ENCODE measurements at regions not wholly inside any gene's neighbourhood (a gene's known extent, or its start where the extent isn't known, plus 50 kb on each side); places are given as distances from the start of the nearest gene placed in this dataset.
A peak's percentile ranks its signal among the peaks of the same experiment; 100 is the strongest.

DNA sequence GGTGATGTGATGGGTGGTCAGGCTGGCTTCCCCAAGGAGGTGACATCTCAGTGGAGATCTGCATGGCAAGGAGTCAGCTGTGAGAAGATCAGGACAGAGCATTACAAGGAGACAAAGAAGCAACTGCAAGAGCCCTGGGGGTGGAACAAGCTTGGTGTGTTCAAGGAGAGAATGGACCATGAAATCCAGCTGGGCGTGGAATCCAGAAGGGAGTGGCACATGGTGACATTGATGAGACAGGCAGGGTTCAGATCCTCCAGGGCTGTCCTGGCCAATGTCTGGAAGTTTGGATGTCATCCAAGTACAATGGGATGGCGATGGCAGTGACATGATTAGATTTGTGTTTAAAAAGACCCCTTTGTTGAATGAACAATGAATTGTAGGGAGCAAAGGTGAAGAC, 175.6 kb downstream of the MACROH2A1 start:
- Histone ChIP-seq H3K79me2 (ENCODE audit: insufficient read depth) (no peaks in the 10 kb centered on the region), H3K27ac (no peak overlapping the region), H3K4me3 (no peak overlapping the region), H3K36me3 (ENCODE audit: low read depth) (no peaks in the 10 kb centered on the region), H3K9ac (no peak overlapping the region), H4K20me1 (ENCODE audit: insufficient read depth) (no peaks in the 10 kb centered on the region), H3K27me3 (replicated peaks; ENCODE audit: insufficient read depth) (no peaks in the 10 kb centered on the region), H3K4me1 (ENCODE audit: insufficient read depth) (no peaks in the 10 kb centered on the region), H3F3A (ENCODE audit: insufficient read depth) (no peaks in the 10 kb centered on the region; the same call in 1 of the 2 replicates), H3K9me2 (ENCODE audit: insufficient read depth) (no peaks in the 10 kb centered on the region), H3K9me3 (ENCODE audit: low read depth) (no peaks in the 10 kb centered on the region), H3K4me2 (ENCODE audit: unreplicated experiment) (no peak overlapping the region), H2AFZ (no peak overlapping the region)
- WGBS, 2 experiments (ENCODE audit: low coverage in 1 of 2, low lambda C conversion rate in 2 of 2, missing lambda C conversion rate in 2 of 2), result 90 to 93% methylated on average over 2 of the region's 2 CpGs
- DNase-seq, result no peak
- TF ChIP-seq EZH2phosphoT487 (IDR thresholded peaks at IDR 0.05; ENCODE audit: insufficient read depth, low read depth), result no peak
- no peak for TF ChIP-seq EZH2 (IDR thresholded peaks at IDR 0.05; ENCODE audit: insufficient read depth, poor library complexity, severe bottlenecking)
- in situ Hi-C loops (cut with MboI), result no loop called here

DNA sequence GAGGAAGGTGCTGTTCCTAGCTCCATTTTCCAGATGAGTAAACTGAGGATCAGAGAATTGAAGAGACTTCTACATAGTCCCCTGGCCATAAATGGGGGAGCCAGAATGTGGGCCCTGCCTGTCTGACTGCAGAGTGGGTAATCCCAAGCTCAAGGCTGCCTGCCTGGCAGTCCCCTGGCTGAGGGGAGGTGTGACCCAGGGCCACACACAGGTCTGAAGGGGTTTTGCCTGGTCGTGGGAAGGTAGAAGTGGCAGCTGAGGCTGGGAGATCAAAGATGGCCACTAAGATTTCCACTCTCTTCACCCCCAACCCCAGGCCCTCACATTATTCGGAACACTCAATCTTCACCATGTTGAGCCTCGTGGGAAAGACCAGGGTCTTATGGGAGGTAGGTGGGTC, 176.3 kb downstream of the MACROH2A1 start:
- Histone ChIP-seq H3K9ac (no peak overlapping the region), H3K79me2 (ENCODE audit: insufficient read depth) (no peaks in the 10 kb centered on the region), H2AFZ (no peak overlapping the region), H3K9me2 (ENCODE audit: insufficient read depth) (no peaks in the 10 kb centered on the region), H3K27ac (no peak overlapping the region), H3K27me3 (replicated peaks; ENCODE audit: insufficient read depth) (no peaks in the 10 kb centered on the region), H3K36me3 (ENCODE audit: low read depth) (no peaks in the 10 kb centered on the region), H3F3A (ENCODE audit: insufficient read depth) (no peaks in the 10 kb centered on the region; the same call in 1 of the 2 replicates), H3K4me1 (ENCODE audit: insufficient read depth) (no peaks in the 10 kb centered on the region), H4K20me1 (ENCODE audit: insufficient read depth) (no peaks in the 10 kb centered on the region), H3K4me3 (no peak overlapping the region), H3K9me3 (ENCODE audit: low read depth) (no peaks in the 10 kb centered on the region), H3K4me2 (ENCODE audit: unreplicated experiment) (no peak overlapping the region)
- in situ Hi-C loops (cut with MboI), result no loop called here
- DNase-seq, result no peak
- TF ChIP-seq EZH2 (IDR thresholded peaks at IDR 0.05; ENCODE audit: insufficient read depth, poor library complexity, severe bottlenecking) (no peak), EZH2phosphoT487 (IDR thresholded peaks at IDR 0.05; ENCODE audit: insufficient read depth, low read depth) (no peak)
- 80 to 84% methylated on average over 3 of the region's 3 CpGs for WGBS, 2 experiments (ENCODE audit: low coverage in 1 of 2, low lambda C conversion rate in 2 of 2, missing lambda C conversion rate in 2 of 2)

DNA sequence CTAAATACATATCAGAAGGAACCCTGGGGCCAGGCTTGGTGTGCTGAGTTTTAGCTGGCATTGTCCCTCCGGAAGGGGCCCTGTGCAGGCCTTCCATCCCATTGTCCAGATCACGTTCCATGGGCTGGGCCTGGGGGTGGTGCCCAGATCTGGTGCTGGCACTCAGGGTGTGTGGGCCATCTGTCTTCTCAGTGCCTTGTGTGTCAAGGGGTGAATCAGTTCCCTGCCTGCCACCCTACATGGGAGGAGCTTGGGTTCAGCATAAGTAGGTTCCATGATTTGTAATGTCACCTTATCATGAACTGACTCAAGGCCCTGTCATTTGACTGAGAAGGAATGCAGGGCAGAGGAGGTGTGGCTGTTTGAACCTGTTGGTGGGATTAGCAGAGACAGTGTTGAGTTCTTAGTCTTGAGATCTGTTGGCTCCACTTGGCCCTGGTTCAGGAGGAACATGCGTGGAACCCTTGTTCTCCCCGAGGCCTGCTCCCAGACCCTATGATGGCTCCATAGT, 176.8 kb downstream of the MACROH2A1 start:
- no peak overlapping the region for H3K4me3 ChIP-seq
- no peaks in the 10 kb centered on the region for H3K4me1 ChIP-seq (ENCODE audit: insufficient read depth)
- no peaks in the 10 kb centered on the region for H4K20me1 ChIP-seq (ENCODE audit: insufficient read depth)
- H3K79me2 ChIP-seq (ENCODE audit: insufficient read depth), result no peaks in the 10 kb centered on the region
- WGBS, 2 experiments (ENCODE audit: low coverage in 1 of 2, low lambda C conversion rate in 2 of 2, missing lambda C conversion rate in 2 of 2), result 95% methylated on average over 4 of the region's 4 CpGs
- no peaks in the 10 kb centered on the region for H3K9me2 ChIP-seq (ENCODE audit: insufficient read depth)
- H3K27me3 ChIP-seq (replicated peaks; ENCODE audit: insufficient read depth), result no peaks in the 10 kb centered on the region; the same call in 1 of the 2 replicates
- no peak for DNase-seq
- in situ Hi-C loops (cut with MboI), result no loop called here
- no peak overlapping the region for H2AFZ ChIP-seq
- H3K9me3 ChIP-seq (ENCODE audit: low read depth), result no peaks in the 10 kb centered on the region
- TF ChIP-seq EZH2phosphoT487 (IDR thresholded peaks at IDR 0.05; ENCODE audit: insufficient read depth, low read depth) (no peak), EZH2 (IDR thresholded peaks at IDR 0.05; ENCODE audit: insufficient read depth, poor library complexity, severe bottlenecking) (no peak)
- no peak overlapping the region for H3K9ac ChIP-seq
- H3K36me3 ChIP-seq (ENCODE audit: low read depth), result no peaks in the 10 kb centered on the region
- no peak overlapping the region for H3K27ac ChIP-seq
- no peak overlapping the region for H3K4me2 ChIP-seq (ENCODE audit: unreplicated experiment)
- no peaks in the 10 kb centered on the region; the same call in 1 of the 2 replicates for H3F3A ChIP-seq (ENCODE audit: insufficient read depth)

DNA sequence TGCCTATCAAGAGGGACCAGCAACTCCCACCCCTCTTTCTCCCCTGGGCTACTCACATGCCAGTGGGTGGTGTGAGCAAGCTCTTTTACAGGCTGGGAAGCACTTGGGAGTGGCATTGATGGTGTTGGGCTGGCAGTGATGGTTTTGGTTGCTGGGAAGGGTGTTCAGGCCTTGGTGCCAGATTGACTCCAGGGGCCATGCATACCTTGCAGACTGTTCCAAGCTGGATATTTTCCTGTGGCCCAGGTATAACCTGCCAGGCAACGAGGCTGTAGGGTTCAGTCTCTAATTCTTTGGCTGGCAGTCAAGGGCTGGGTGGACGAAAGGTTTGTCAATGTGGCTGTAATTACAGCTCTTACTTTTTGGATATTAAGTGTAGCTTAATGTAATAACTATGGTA, 177.3 kb downstream of the MACROH2A1 start:
- WGBS, 2 experiments (ENCODE audit: low coverage in 1 of 2, low lambda C conversion rate in 2 of 2, missing lambda C conversion rate in 2 of 2), result 68 to 74% methylated on average over 2 of the region's 2 CpGs
- in situ Hi-C loops (cut with MboI), result no loop called here
- no peak overlapping the region for H3K27ac ChIP-seq

DNA sequence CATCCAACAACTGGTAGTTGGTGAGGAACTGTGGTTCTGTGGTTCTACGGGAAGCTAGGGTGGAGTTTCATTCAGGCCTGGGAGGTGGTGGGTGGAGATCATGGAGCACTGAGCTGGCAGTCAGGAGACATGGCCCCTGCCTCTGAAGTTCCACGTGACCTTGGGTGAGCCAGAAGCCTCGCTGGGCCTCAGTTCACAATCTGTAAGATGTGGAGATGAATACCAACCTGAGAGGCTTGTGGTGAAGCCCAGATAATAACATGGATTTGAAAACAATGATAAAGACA, 177.9 kb downstream of the MACROH2A1 start:
- WGBS, 2 experiments (ENCODE audit: low coverage in 1 of 2, low lambda C conversion rate in 2 of 2, missing lambda C conversion rate in 2 of 2), result 55 to 63% methylated on average over 3 of the region's 3 CpGs

More for the DNA sequence above, 177.3 kb downstream of the MACROH2A1 start:
- no peak overlapping the region for H2AFZ ChIP-seq
- no peaks in the 10 kb centered on the region for H4K20me1 ChIP-seq (ENCODE audit: insufficient read depth)
- H3K79me2 ChIP-seq (ENCODE audit: insufficient read depth), result no peaks in the 10 kb centered on the region
- H3K4me2 ChIP-seq (ENCODE audit: unreplicated experiment), result no peak overlapping the region
- TF ChIP-seq EZH2 (IDR thresholded peaks at IDR 0.05; ENCODE audit: insufficient read depth, poor library complexity, severe bottlenecking), result no peak
- no peak for TF ChIP-seq EZH2phosphoT487 (IDR thresholded peaks at IDR 0.05; ENCODE audit: insufficient read depth, low read depth)
- H3K9me2 ChIP-seq (ENCODE audit: insufficient read depth), result no peaks in the 10 kb centered on the region
- no peak overlapping the region for H3K9ac ChIP-seq
- H3F3A ChIP-seq (ENCODE audit: insufficient read depth), result no peaks in the 10 kb centered on the region; the same call in 1 of the 2 replicates
- no peak for DNase-seq
- no peaks in the 10 kb centered on the region for H3K9me3 ChIP-seq (ENCODE audit: low read depth)
- H3K27me3 ChIP-seq (replicated peaks; ENCODE audit: insufficient read depth), result peaks cover 5% of the 10 kb centered on the region
- H3K4me3 ChIP-seq, result no peak overlapping the region
- H3K36me3 ChIP-seq (ENCODE audit: low read depth), result no peaks in the 10 kb centered on the region
- no peaks in the 10 kb centered on the region for H3K4me1 ChIP-seq (ENCODE audit: insufficient read depth)

More for the DNA sequence above, 177.9 kb downstream of the MACROH2A1 start:
- H3K9me2 ChIP-seq (ENCODE audit: insufficient read depth), result no peaks in the 10 kb centered on the region
- H3F3A ChIP-seq (ENCODE audit: insufficient read depth), result no peaks in the 10 kb centered on the region; the same call in 1 of the 2 replicates
- no peaks in the 10 kb centered on the region for H3K4me1 ChIP-seq (ENCODE audit: insufficient read depth)
- no peak overlapping the region for H3K27ac ChIP-seq
- H4K20me1 ChIP-seq (ENCODE audit: insufficient read depth), result no peaks in the 10 kb centered on the region
- in situ Hi-C loops (cut with MboI), result no loop called here
- no peak for TF ChIP-seq EZH2 (IDR thresholded peaks at IDR 0.05; ENCODE audit: insufficient read depth, poor library complexity, severe bottlenecking)
- TF ChIP-seq EZH2phosphoT487 (IDR thresholded peaks at IDR 0.05; ENCODE audit: insufficient read depth, low read depth), result no peak
- H3K4me2 ChIP-seq (ENCODE audit: unreplicated experiment), result no peak overlapping the region
- H2AFZ ChIP-seq, result no peak overlapping the region
- DNase-seq, result peak; percentile 27
- H3K4me3 ChIP-seq, result no peak overlapping the region
- no peaks in the 10 kb centered on the region for H3K79me2 ChIP-seq (ENCODE audit: insufficient read depth)
- no peak overlapping the region for H3K9ac ChIP-seq
- no peaks in the 10 kb centered on the region for H3K9me3 ChIP-seq (ENCODE audit: low read depth)
- no peaks in the 10 kb centered on the region for H3K36me3 ChIP-seq (ENCODE audit: low read depth)
- H3K27me3 ChIP-seq (replicated peaks; ENCODE audit: insufficient read depth), result peaks cover 5% of the 10 kb centered on the region
